H1 (cell line): ENCODE measurements at regions not wholly inside any gene's neighbourhood (a gene's known extent, or its start where the extent isn't known, plus 50 kb on each side); places are given as distances from the start of the nearest gene placed in this dataset.

Experiments
- CEBPB ChIP-seq: IDR thresholded peaks from 2 replicates; pipeline ENCODE4 v1.6.1; 2012; ENCODE audit warnings: low read depth, low read length
- CTCF ChIP-seq, 3 experiments: IDR thresholded peaks; 1 replicate in 2 of 3; 2 replicates in 1 of 3; pipeline versions ENCODE4 v1.5.1 to v1.6.1; 2011; ENCODE audit warnings: low read length in 3 of 3, mild to moderate bottlenecking in 3 of 3, inconsistent platforms in 2 of 3, low read depth in 1 of 3, moderate library complexity in 1 of 3; ENCODE audit not compliant: insufficient read depth in 1 of 3; ENCODE audit errors: control extremely low read depth in 1 of 3
- EGR1 ChIP-seq: IDR thresholded peaks from 2 replicates; pipeline ENCODE4 v1.6.1; 2011; ENCODE audit warnings: low read depth, low read length, borderline replicate concordance
- EP300 ChIP-seq, 2 experiments: IDR thresholded peaks; 1 replicate in 1 of 2; 2 replicates in 1 of 2; pipeline ENCODE4 v1.6.1; 2011 to 2012; ENCODE audit warnings: low read depth in 2 of 2, low read length in 2 of 2, mild to moderate bottlenecking in 2 of 2, borderline replicate concordance in 1 of 2, inconsistent platforms in 1 of 2, moderate library complexity in 1 of 2
- HDAC2 ChIP-seq, 2 experiments: fragments of 300-600 bp in 1 of 2; sonication (generic) in 1 of 2; IDR thresholded peaks; 2 replicates each; pipeline ENCODE4 v1.6.1; 2011 to 2012; ENCODE audit warnings: low read depth in 2 of 2, low read length in 2 of 2, mild to moderate bottlenecking in 2 of 2, moderate library complexity in 2 of 2, borderline replicate concordance in 1 of 2, inconsistent platforms in 1 of 2
- POLR2AphosphoS5 ChIP-seq: IDR thresholded peaks from 2 replicates; pipeline ENCODE4 v1.6.1; 2011; ENCODE audit warnings: low read depth, low read length

- no peak for TF ChIP-seq CTCF (IDR thresholded peaks at IDR 0.05; ENCODE audit: control extremely low read depth in 1 of 3, insufficient read depth in 1 of 3, low read depth in 1 of 3, low read length in 3 of 3)
- TF ChIP-seq EP300 (IDR thresholded peaks at IDR 0.05; ENCODE audit: borderline replicate concordance in 1 of 2, low read depth in 2 of 2, low read length in 2 of 2), result no peak
- no peak for TF ChIP-seq HDAC2 (IDR thresholded peaks at IDR 0.05; ENCODE audit: borderline replicate concordance in 1 of 2, low read depth in 2 of 2, low read length in 2 of 2)
- no peak for TF ChIP-seq EGR1
- TF ChIP-seq CEBPB, result no peak
- TF ChIP-seq POLR2AphosphoS5, result no peak
These were observed 330.3 kb upstream of the SNX7 start for GRCh38 chr1:98331243-98331642.
